NK-92 (cell line): ENCODE measurements at regions not wholly inside any gene's neighbourhood (a gene's known extent, or its start where the extent isn't known, plus 50 kb on each side); places are given as distances from the start of the nearest gene placed in this dataset.

Source experiments
- DNase-seq: peaks from one replicate; lab custom pipeline; 2025; ENCODE audit not compliant: unreplicated experiment; lab: John Stamatoyannopoulos, UW

DNA sequence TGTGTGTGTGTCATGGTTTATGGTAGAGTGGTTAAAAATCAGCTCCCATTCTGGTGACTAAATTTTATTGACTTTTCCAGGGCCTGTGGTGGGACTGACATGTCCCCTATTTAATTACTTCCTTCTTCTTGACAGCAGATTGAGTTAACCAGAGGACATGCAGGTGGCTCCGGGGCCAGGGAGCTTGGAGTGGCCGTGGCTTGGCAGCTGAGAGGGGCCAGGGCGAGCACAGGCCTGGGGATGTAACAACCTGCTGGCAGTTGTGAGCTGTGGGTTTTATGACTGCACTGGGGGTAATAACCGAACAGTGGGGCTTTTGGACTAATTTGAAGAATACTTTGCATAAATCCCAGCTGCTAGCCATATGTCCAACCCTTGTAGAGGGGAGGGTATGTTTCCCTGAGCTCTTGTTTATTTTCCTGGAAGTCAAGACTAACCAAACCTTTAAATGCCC is 186.0 kb downstream of the MID1IP1 start:
- DNase-seq, result no peak

DNA sequence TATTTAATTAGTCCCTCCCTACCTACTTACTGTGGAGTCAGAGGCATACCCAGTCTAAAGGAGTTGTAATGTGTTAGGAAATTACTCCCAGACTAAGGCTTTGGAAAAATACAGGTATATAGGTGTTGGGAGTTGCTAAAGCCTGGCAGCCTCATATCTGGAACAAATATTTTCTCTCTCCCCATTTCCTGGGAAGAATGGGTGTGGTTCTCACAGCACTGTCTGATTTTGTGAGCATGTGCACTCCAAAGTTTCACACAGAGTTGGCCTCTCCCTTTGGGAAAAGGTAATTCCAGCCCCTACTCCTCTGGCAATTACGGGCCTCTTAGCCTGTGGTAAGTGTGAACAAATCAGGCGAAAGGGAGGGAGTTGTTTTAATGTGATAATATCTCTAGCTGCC is 187.0 kb downstream of the MID1IP1 start:
- DNase-seq, result no peak

GRCh38 chrX:38989076-38989475 is 187.8 kb downstream of the MID1IP1 start:
- no peak for DNase-seq

DNA sequence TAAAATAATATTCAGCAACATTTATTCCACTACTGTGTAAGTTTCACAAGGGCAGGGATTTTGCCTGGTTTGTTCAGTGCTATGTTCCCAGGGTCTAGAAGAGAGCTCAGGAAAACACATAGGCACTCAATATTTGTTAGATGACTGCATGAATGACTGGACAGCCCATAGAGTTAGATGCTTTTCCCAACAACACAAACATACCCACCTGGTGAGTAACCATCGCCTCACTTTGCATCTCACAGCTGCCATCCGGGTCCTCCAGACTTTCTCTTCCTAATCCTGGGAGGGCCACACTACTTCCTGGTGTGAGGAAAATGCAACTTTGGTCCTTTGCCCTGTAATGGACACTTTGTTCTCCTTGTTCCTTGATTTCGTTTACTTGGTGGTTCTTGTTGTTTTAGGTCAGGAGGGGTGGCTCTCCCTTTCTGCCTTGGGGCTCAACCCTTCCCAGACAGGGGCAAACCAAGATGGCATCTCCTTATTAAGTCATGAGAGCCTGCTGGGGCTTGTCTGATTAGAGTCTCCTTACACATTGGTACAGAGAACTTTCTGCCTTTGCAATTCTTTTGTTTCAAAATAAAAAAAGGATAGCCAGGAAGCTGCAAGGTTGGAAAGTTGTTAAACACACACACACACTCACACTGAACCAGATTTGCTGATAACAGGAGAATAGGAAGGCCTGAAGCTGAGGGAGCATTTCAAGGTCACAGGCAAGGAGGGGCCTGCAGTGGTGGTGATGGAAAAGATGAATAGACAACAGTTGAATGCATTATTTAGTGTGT is 190.6 kb downstream of the MID1IP1 start:
- DNase-seq, result no peak

DNA sequence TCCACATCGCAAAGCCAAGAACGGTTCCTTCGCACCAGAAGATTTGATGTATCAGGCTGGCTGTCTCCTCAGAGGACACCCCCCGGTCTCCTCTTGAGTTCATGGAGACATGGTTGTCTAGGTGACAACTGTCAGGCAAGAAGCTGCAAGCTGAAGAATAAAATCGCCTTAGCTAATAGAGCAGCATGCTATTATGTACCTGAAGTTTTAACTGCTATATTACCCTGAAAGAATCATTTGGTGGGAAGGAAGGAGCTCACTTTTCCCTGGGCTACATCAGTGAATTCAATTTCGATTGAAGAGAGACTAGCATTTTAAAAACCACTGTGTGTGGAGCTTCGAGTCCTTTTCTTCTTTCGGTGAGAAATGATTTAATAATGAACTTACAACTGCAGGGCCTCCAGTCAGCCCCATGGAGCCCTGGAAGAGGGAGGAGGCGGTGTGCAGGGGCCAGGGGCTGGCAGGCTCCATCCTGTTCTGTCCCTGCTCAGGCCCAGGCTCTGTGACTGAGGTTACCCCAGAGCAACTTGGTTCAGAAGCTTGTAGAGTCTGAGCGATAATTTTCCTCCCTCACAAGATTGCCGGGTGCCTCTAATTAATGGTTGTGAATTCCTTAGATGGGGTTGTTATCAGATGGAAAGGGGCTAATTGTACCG is 191.3 kb downstream of the MID1IP1 start:
- no peak for DNase-seq

GRCh38 chrX:38993500-38993899 is 192.2 kb downstream of the MID1IP1 start:
- DNase-seq, result no peak

GRCh38 chrX:38999099-38999498 is 197.8 kb downstream of the MID1IP1 start:
- DNase-seq, result no peak

DNA sequence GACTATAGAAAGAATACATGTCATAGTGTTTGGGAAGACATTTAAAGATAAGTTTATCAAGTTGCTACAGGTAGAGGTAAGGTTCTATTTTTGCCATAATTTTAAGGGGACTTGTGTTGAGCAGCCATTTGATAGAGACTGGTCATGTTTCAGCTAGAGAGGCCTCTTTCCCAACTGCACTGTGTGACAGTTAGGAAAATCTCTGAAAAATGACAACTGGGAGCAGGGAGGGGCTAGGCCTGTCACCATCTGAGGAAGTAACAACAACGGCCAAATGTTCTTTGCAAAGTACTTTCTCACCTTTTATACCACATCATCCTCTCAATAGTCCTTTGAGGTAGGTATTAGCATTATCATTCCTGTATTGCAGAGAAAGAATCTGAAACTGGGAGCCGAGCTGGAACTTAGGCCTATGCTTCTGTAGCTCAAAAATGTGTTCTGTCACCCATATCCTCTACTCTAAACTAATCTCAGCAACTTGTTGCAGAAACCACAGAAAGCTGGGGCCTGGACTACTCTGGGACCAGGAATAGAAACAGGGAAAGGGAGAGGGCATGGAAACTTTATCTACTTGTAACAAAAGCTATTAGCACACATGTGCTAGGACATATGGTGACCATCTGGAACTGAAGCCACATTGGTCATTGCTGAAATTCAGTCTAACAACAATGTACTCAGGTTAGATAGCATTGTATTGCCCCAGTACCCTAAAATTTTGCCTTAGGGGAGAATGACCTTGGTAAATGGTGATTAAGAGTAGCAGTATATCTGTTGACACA is 198.9 kb downstream of the MID1IP1 start:
- DNase-seq, result no peak

DNA sequence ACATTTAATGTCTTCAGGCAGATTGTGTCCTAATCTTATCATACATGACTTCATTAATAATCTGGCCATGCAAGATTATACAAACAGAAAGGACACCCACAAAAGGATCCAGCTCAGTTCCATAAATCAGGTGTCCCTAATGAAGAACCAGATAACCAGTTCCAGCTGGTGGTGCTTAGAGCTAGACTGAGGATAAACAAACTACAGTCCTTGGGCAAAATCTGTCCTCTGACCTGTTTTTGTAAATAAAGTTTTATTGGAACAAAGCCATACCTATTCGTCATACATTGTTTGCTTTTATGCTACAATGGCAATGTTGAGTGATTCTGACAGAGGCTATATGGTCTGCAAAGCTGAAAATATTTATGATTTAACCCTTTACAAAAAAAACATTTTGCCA is 199.5 kb downstream of the MID1IP1 start:
- DNase-seq, result no peak

DNA sequence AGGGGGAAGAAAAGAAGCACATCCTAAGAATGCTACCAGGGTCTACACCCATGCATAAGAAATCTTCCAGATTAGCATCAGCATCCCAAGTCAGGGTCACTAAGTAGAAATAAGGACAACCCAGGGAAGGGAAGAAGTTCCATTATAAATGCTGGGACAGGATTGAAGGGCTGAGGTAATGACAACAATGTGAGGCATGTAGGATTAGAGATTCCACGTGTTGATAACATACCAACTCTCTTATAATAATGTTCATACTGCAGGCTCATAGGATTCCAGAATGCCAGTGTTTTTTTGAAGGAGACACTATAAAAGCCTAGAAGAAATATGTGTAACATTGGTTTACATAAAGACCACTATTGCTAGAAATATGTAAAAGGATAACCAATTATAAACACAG is 201.2 kb downstream of the MID1IP1 start:
- no peak for DNase-seq

DNA sequence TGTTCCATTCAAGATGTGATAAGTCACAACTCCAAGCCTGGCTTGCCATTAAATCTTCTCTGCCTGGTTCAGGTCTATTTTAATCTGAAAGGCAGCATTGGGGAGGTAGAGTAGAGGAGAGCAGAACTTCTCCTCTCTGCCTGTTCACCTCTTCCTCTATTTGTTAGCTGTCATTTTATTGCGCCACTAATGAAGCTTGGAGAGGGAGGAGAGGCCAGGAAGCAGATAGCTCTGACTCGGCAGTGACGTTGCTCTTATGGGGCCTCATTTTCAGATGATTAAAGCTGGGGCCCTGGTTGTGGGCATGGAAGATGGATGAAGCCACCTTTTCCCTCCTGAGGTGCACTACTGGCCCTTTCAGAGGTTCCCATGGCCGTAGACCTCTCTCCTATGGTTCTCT is 207.3 kb downstream of the MID1IP1 start:
- DNase-seq, result no peak

GRCh38 chrX:39011454-39012221 is 210.4 kb downstream of the MID1IP1 start:
- no peak for DNase-seq

DNA sequence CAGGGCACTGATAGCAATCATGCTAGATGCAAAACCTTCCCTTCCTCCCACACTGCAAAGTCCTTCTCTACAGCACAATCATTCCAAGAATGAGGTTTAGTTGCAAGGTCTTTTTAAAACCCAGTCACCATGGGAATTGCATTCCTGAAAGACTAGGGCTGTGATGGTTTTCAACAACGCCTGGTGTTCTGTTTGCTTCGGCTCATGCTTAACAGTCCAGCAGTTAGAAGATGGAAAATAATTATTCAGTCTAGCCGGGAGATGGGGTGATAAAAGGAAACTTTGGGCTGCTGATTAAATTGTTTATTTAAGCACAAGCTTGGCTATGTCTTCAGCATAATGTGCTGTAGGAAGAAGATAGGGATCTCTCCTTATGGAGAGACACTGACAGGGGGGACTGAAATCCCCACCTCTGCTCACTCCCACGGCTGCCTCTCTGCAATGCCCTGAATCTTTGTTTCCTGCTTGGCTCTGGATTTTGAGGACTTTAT is 211.4 kb downstream of the MID1IP1 start:
- no peak for DNase-seq

DNA sequence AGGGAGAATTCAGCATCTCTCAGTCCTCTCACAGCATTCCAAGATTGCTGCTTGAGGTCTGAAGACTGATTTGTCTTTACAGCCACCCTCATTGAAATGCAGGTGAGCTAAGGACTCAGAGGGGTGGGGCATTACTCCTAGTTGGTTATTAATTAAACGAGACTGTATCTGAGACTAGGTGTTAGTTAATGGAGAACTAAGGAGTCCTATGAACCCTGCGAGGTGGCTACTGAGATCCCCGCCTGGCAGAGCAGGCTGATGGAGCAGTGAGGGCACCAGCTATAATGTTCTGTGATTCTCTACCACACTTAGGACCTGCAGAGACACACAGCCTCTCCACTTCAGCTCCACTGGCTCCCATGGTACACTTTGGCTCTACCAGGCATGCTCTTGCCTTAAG is 215.3 kb downstream of the MID1IP1 start:
- DNase-seq, result no peak

- DNase-seq, result no peak
Measured at GRCh38 chrX:39017077-39017476, 215.8 kb downstream of the MID1IP1 start.

DNA sequence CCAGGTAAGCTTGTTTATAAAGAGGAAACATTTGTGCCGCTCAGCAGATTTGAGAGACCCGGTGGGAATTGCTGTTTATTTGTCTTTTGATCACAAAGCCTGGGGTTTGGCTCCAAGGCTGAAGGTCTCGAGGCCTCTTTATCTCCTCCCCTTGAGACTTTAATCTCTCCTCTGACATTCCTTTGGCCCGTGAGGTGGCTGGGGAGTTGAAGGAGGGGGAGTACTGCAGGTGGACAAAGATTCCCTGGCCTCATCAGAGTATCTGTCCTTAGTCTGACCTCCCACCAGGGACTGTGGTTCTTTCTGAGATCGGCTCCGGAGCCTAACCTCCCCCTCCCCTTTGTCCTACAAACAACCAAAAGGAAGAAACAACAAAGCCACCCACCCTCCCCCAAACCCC is 216.5 kb downstream of the MID1IP1 start:
- DNase-seq, result no peak

GRCh38 chrX:39018541-39018940 is 217.3 kb downstream of the MID1IP1 start:
- DNase-seq, result no peak

DNA sequence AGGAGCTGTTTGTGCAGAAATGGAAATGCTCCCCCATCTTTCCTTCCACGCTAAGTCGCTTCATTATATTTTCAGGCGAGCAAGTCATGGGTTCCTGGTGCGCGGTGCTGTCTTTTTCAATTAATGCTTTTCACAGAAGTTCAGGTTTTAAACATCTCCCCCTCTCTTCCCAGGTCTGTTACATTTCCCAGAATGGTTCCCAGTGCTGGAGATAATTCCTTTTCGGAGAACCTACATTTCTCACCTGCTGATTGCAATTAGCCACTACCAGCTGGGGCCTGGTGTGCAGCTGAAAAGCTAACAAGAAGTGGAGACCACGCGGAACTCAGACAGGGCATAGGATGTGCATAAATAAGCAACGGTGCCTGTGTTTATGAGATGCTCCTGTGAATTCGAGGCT is 217.8 kb downstream of the MID1IP1 start:
- no peak for DNase-seq

GRCh38 chrX:39020051-39020669 is 218.9 kb downstream of the MID1IP1 start:
- DNase-seq, result no peak

DNA sequence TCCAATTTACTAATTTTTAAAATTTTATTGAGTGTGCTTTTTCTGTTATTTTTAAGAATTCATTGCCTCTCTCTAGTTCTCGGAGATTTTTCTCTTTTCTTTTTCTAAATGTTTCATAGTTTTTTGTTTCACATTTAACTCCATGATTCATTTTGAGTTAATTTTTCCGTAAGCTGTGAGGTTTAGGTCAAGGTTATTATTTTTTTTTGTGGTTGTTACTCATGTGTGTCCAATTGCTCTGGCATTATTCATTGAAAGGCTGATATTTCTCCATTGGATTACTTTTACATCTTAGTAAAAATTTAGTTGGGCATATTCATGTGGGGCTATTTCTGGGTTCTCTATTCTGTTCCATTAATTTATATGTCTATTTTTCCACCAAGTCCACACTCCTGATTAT is 220.8 kb downstream of the MID1IP1 start:
- no peak for DNase-seq

DNA sequence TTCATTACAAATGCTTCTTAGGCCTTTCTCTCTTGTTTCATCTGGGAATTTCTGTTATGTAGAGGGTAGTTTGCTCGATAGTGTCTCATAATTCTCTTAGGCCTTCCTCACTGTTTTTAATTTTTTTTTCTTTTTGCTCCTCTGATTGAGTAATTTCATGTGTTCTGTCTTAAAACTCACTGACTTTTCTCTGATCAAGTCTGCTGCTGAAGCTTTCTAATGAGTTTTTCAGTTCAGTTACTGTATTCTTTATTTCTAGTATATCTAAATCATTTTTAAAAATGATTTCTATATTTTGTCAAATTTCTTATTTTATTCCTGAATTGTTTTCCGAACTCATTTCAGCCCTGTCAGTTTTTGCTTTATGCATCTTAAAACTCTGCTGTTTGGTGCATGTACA is 228.0 kb downstream of the MID1IP1 start:
- DNase-seq, result no peak
